ENCODE measurements at regions not wholly inside any gene's neighbourhood (a gene's known extent, or its start where the extent isn't known, plus 50 kb on each side); places are given as distances from the start of the nearest gene placed in this dataset.

DNA sequence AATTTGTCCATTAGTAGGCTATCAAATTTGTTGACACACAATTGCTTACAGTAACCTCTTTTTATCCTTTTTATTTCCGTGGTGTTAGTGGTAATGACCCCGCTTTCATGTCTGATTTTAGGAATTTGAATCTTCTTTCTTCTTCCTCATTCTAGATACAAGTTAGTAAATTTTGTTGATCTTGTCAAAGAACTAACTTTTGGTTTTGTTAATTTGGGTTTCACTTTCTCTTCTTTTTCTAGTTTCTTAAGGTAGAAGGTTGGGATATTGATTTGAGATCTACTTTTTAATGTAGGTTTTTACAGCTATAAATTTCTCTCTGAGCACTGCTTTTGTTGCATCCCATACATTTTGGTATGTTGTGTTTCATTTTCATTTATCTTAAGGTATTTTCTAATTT is 53.3 kb upstream of the SLC7A1 start:
- TF ChIP-seq JUND (IDR thresholded peaks at IDR 0.05) (no peak), RAD21 (IDR thresholded peaks at IDR 0.05) (no peak), EGR1 (IDR thresholded peaks at IDR 0.05; ENCODE audit: low read depth in 2 of 2) (no peak)
- TF ChIP-seq, protein P1, sequence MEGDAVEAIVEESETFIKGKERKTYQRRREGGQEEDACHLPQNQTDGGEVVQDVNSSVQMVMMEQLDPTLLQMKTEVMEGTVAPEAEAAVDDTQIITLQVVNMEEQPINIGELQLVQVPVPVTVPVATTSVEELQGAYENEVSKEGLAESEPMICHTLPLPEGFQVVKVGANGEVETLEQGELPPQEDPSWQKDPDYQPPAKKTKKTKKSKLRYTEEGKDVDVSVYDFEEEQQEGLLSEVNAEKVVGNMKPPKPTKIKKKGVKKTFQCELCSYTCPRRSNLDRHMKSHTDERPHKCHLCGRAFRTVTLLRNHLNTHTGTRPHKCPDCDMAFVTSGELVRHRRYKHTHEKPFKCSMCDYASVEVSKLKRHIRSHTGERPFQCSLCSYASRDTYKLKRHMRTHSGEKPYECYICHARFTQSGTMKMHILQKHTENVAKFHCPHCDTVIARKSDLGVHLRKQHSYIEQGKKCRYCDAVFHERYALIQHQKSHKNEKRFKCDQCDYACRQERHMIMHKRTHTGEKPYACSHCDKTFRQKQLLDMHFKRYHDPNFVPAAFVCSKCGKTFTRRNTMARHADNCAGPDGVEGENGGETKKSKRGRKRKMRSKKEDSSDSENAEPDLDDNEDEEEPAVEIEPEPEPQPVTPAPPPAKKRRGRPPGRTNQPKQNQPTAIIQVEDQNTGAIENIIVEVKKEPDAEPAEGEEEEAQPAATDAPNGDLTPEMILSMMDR (IDR thresholded peaks at IDR 0.05; ENCODE audit: low read depth, low read length, missing input control), result no peak
- TF ChIP-seq, protein P2, sequence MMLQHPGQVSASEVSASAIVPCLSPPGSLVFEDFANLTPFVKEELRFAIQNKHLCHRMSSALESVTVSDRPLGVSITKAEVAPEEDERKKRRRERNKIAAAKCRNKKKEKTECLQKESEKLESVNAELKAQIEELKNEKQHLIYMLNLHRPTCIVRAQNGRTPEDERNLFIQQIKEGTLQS (IDR thresholded peaks at IDR 0.05), result no peak
- TF ChIP-seq, protein P3, sequence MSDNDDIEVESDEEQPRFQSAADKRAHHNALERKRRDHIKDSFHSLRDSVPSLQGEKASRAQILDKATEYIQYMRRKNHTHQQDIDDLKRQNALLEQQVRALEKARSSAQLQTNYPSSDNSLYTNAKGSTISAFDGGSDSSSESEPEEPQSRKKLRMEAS (IDR thresholded peaks at IDR 0.05), result no peak
- TF ChIP-seq, protein P4, sequence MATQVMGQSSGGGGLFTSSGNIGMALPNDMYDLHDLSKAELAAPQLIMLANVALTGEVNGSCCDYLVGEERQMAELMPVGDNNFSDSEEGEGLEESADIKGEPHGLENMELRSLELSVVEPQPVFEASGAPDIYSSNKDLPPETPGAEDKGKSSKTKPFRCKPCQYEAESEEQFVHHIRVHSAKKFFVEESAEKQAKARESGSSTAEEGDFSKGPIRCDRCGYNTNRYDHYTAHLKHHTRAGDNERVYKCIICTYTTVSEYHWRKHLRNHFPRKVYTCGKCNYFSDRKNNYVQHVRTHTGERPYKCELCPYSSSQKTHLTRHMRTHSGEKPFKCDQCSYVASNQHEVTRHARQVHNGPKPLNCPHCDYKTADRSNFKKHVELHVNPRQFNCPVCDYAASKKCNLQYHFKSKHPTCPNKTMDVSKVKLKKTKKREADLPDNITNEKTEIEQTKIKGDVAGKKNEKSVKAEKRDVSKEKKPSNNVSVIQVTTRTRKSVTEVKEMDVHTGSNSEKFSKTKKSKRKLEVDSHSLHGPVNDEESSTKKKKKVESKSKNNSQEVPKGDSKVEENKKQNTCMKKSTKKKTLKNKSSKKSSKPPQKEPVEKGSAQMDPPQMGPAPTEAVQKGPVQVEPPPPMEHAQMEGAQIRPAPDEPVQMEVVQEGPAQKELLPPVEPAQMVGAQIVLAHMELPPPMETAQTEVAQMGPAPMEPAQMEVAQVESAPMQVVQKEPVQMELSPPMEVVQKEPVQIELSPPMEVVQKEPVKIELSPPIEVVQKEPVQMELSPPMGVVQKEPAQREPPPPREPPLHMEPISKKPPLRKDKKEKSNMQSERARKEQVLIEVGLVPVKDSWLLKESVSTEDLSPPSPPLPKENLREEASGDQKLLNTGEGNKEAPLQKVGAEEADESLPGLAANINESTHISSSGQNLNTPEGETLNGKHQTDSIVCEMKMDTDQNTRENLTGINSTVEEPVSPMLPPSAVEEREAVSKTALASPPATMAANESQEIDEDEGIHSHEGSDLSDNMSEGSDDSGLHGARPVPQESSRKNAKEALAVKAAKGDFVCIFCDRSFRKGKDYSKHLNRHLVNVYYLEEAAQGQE (IDR thresholded peaks at IDR 0.05), result no peak

All from liver (tissue), 3 donors.